ENCODE measurements at regions not wholly inside any gene's neighbourhood (a gene's known extent, or its start where the extent isn't known, plus 50 kb on each side); places are given as distances from the start of the nearest gene placed in this dataset.

DNA sequence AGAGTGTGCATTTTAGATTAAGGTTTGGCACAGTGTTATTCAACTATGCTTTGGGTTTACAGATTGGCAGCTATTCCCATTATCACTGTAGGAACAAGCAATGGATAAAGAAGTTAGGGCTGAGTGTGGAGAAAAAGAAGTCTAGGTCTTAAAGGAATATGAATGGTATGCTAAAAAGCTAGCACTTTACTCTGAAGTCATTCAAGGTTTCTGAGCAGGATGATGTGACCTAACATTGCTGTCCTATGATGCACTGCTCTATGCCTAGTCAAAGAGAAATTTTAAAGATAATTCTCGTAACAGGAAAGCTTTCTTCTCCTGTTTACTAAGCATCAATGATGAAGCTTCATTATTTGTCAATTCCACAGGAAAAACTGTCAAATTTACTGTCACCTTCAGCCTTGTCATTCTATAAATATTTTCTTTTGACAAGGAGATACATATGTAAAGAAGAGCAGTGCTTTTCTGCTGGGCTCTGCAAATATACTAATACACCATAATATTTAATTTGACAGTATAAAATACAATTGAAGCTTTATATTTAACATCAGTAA lies 476.1 kb upstream of the PTPRD start:
- Histone ChIP-seq H3K27me3 (no peaks in the 10 kb centered on the region), H3K4me1 (no peaks in the 10 kb centered on the region), H3K9me3 (no peaks in the 10 kb centered on the region), H3K4me3 (no peak overlapping the region), H3K27ac (no peak overlapping the region), H3K36me3 (no peaks in the 10 kb centered on the region)
- TF ChIP-seq, protein P1, sequence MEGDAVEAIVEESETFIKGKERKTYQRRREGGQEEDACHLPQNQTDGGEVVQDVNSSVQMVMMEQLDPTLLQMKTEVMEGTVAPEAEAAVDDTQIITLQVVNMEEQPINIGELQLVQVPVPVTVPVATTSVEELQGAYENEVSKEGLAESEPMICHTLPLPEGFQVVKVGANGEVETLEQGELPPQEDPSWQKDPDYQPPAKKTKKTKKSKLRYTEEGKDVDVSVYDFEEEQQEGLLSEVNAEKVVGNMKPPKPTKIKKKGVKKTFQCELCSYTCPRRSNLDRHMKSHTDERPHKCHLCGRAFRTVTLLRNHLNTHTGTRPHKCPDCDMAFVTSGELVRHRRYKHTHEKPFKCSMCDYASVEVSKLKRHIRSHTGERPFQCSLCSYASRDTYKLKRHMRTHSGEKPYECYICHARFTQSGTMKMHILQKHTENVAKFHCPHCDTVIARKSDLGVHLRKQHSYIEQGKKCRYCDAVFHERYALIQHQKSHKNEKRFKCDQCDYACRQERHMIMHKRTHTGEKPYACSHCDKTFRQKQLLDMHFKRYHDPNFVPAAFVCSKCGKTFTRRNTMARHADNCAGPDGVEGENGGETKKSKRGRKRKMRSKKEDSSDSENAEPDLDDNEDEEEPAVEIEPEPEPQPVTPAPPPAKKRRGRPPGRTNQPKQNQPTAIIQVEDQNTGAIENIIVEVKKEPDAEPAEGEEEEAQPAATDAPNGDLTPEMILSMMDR (IDR thresholded peaks at IDR 0.05) = no peak
- no peak for TF ChIP-seq POLR2A (IDR thresholded peaks at IDR 0.05)
- ATAC-seq (no peak), DNase-seq (no peak)
- intact Hi-C loops (cut with DNase I) = no loop called here
- WGBS, 4 donors = 50 to 63% (median 59%) methylated on average over 1 of the region's 1 CpG

DNA sequence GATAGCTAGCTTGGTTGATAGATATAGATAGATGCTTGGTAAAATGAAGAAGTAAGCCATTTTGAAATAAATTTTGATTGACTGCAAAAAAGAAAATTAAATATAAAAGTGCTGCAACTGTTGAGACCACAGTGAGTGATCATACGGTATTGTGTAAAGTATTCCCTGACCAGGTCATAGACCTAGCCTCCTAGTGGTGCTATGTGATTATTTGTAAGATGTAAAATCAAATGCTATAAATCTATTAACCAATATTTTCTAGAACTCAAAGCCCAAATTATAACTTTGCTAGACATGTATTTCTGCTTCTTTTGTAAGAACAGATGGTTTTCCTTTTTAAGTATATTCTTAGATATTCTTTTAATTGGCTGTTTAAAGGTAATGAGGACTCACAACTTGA lies 480.2 kb upstream of the PTPRD start:
- intact Hi-C loops (cut with DNase I) = no loop called here
- no peaks in the 10 kb centered on the region for H3K4me1 ChIP-seq
- 56 to 74% (median 68%) methylated on average over 1 of the region's 1 CpG for WGBS, 4 donors
- no peaks in the 10 kb centered on the region for H3K36me3 ChIP-seq
- no peaks in the 10 kb centered on the region for H3K27me3 ChIP-seq
- no peak overlapping the region for H3K27ac ChIP-seq
- ATAC-seq = no peak
- TF ChIP-seq, protein P1 (IDR thresholded peaks at IDR 0.05) = no peak
- TF ChIP-seq POLR2A (IDR thresholded peaks at IDR 0.05) = no peak
- no peaks in the 10 kb centered on the region for H3K9me3 ChIP-seq
- no peak overlapping the region for H3K4me3 ChIP-seq
- DNase-seq = no peak

DNA sequence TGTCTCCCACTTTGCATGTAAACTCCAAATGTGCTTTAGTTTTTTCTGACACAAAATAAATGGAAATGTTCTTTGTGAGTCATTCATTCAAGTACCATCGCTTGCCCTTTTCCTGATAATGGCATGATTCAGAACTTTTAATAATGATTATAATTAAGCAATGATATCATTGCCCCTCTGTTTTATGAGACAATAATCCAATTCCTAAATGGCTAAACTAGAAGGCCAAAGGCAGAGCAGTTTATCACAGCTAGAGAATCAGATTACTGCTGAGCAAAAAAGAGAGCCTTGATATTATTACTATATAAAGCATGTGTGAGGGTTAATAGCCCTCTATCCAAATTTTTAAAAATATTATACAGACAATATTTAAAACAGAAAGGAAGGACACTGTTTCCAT lies 484.2 kb upstream of the PTPRD start:
- H3K9me3 ChIP-seq = peaks cover 0 to 4% (median 0%) of the 10 kb centered on the region in 12 donors
- intact Hi-C loops (cut with DNase I) = no loop called here
- H3K27ac ChIP-seq = no peak overlapping the region
- no peaks in the 10 kb centered on the region for H3K4me1 ChIP-seq
- no peak for ATAC-seq
- WGBS, 4 donors = 80 to 90% (median 84%) methylated on average over 1 of the region's 1 CpG
- H3K4me3 ChIP-seq = no peak overlapping the region
- H3K36me3 ChIP-seq = no peaks in the 10 kb centered on the region
- TF ChIP-seq POLR2A (IDR thresholded peaks at IDR 0.05) = no peak
- TF ChIP-seq, protein P1 (IDR thresholded peaks at IDR 0.05) = no peak
- no peak for DNase-seq
- no peaks in the 10 kb centered on the region for H3K27me3 ChIP-seq

DNA sequence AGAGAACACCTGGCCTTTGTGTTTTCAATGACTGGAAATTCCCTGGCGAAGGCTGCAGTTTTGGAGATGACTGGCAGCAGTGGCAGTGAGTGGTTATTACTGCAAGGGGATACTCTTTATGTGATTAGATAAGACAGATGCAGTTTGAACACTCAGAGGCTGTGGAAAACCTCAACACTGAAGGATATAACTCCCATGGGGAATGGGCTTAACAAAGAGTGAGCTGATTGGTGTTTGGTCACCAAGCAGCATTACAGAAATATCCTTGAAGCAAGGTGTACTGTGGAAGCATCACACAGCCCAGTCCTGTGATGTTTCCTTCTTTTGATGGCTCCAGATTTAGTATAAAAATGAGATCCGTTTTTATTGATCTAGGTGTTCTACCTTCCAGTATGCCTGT lies 490.7 kb upstream of the PTPRD start:
- no peaks in the 10 kb centered on the region for H3K27me3 ChIP-seq
- TF ChIP-seq, protein P1 (IDR thresholded peaks at IDR 0.05) = no peak
- no peak for TF ChIP-seq POLR2A (IDR thresholded peaks at IDR 0.05)
- peaks cover 0 to 17% (median 0%) of the 10 kb centered on the region in 12 donors for H3K9me3 ChIP-seq
- H3K27ac ChIP-seq = no peak overlapping the region
- DNase-seq (no peak), ATAC-seq (no peak)
- 62 to 69% (median 64%) methylated on average over 2 of the region's 2 CpGs for WGBS, 4 donors
- H3K36me3 ChIP-seq = no peaks in the 10 kb centered on the region
- no peak overlapping the region for H3K4me3 ChIP-seq
- no peaks in the 10 kb centered on the region for H3K4me1 ChIP-seq
- intact Hi-C loops (cut with DNase I) = no loop called here

Data from heart left ventricle (tissue), 16 donors.